HL-60 (cell line): ENCODE measurements at regions not wholly inside any gene's neighbourhood (a gene's known extent, or its start where the extent isn't known, plus 50 kb on each side); places are given as distances from the start of the nearest gene placed in this dataset.

ENCODE experiments used
- DNase-seq, 2 experiments: peaks; one replicate each; pipeline ENCODE4 v3.0.0-alpha.2; 2010 to 2020; ENCODE audit warnings: low read depth in 1 of 2, low spot score in 1 of 2
- H3K27ac ChIP-seq: fragments of 250-450 bp; sonication (Bioruptor Pico); replicated peaks from 2 replicates; pipeline ENCODE4 v1.5.1; 2020; ENCODE audit warnings: mild to moderate bottlenecking, moderate library complexity
- H3K27me3 ChIP-seq: fragments of 250-450 bp; sonication (Bioruptor Pico); 2 replicates; pipeline ENCODE4 v1.5.1; 2021; ENCODE audit warnings: mild to moderate bottlenecking, moderate library complexity; ENCODE audit not compliant: insufficient read depth, poor library complexity, severe bottlenecking
- H3K4me3 ChIP-seq: replicated peaks from 2 replicates; pipeline ENCODE4 v1.5.1; 2011; ENCODE audit warnings: mild to moderate bottlenecking, control low read depth, low read length; ENCODE audit not compliant: insufficient read depth
- GABPA ChIP-seq: IDR thresholded peaks from 2 replicates; pipeline ENCODE4 v1.6.1; 2012; ENCODE audit warnings: low read depth
- POLR2AphosphoS5 ChIP-seq: IDR thresholded peaks from 2 replicates; pipeline ENCODE4 v1.6.1; 2012; ENCODE audit warnings: low read depth
- SPI1 ChIP-seq: IDR thresholded peaks from 2 replicates; pipeline ENCODE4 v1.6.1; 2012; ENCODE audit warnings: low read depth, mild to moderate bottlenecking, borderline replicate concordance
- TF ChIP-seq, protein P1 (sequence below): IDR thresholded peaks from 2 replicates; pipeline ENCODE4 v1.6.1; 2012; ENCODE audit warnings: low read depth; ENCODE audit not compliant: insufficient replicate concordance
- TF ChIP-seq, protein P2 (sequence below): IDR thresholded peaks from one replicate; pipeline ENCODE4 v1.5.1; 2011; ENCODE audit warnings: low read length, control low read depth, inconsistent platforms; ENCODE audit not compliant: insufficient read depth

DNA sequence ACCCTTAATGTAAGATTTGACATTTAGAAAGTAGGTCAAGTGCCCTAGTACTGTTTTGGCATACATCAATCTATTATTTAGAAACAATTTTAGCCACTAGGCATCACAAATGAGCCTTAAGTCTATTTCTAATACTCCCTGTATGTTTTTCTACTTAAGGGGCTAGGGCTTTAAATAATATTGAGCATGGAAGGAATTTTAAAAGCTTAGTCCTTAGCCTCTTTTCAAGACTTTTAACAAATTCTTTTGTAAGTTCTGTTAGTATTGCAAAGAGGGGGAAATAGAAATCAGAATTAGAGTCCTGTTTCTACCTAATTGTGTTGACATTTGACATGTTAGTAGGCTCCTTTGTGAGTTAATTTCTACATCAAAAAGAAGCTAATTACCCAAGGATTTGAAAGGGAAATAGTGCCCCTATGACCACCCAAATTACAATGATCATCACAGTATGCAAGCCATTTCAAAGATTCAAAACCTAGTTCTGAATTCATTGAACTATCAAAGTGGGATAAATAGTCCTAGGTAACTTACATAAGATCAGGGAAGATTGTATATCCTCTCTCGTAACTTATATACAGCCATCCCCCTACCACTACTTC, 647.8 kb upstream of the ACO1 start:
- Histone ChIP-seq H3K27ac (no peak overlapping the region), H3K27me3 (no peaks in the 10 kb centered on the region), H3K4me3 (no peak overlapping the region)
- TF ChIP-seq, protein P1, sequence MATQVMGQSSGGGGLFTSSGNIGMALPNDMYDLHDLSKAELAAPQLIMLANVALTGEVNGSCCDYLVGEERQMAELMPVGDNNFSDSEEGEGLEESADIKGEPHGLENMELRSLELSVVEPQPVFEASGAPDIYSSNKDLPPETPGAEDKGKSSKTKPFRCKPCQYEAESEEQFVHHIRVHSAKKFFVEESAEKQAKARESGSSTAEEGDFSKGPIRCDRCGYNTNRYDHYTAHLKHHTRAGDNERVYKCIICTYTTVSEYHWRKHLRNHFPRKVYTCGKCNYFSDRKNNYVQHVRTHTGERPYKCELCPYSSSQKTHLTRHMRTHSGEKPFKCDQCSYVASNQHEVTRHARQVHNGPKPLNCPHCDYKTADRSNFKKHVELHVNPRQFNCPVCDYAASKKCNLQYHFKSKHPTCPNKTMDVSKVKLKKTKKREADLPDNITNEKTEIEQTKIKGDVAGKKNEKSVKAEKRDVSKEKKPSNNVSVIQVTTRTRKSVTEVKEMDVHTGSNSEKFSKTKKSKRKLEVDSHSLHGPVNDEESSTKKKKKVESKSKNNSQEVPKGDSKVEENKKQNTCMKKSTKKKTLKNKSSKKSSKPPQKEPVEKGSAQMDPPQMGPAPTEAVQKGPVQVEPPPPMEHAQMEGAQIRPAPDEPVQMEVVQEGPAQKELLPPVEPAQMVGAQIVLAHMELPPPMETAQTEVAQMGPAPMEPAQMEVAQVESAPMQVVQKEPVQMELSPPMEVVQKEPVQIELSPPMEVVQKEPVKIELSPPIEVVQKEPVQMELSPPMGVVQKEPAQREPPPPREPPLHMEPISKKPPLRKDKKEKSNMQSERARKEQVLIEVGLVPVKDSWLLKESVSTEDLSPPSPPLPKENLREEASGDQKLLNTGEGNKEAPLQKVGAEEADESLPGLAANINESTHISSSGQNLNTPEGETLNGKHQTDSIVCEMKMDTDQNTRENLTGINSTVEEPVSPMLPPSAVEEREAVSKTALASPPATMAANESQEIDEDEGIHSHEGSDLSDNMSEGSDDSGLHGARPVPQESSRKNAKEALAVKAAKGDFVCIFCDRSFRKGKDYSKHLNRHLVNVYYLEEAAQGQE: no peak
- TF ChIP-seq, protein P2, sequence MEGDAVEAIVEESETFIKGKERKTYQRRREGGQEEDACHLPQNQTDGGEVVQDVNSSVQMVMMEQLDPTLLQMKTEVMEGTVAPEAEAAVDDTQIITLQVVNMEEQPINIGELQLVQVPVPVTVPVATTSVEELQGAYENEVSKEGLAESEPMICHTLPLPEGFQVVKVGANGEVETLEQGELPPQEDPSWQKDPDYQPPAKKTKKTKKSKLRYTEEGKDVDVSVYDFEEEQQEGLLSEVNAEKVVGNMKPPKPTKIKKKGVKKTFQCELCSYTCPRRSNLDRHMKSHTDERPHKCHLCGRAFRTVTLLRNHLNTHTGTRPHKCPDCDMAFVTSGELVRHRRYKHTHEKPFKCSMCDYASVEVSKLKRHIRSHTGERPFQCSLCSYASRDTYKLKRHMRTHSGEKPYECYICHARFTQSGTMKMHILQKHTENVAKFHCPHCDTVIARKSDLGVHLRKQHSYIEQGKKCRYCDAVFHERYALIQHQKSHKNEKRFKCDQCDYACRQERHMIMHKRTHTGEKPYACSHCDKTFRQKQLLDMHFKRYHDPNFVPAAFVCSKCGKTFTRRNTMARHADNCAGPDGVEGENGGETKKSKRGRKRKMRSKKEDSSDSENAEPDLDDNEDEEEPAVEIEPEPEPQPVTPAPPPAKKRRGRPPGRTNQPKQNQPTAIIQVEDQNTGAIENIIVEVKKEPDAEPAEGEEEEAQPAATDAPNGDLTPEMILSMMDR: no peak
- TF ChIP-seq POLR2AphosphoS5: no peak
- DNase-seq: no peak

DNA sequence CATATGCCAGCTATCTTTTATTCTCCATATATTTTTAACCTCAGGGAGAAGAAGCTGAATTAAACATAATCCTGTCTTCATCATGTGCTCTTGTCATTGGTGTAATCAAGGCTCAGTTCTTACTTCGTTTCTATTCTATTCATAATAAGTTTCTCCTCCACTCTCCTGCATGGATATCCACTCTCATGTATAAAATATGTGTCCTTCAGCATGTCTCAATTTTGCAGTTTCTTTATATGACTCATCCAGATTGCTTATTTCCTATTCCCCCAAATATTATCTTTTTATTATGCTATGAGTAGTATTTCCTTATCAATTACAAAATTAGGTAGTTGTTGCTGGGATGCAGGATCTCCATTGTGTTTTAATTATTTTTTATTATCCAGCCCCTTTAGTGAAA, 643.7 kb upstream of the ACO1 start:
- Histone ChIP-seq H3K27me3 (no peaks in the 10 kb centered on the region), H3K27ac (no peak overlapping the region), H3K4me3 (no peak overlapping the region)
- TF ChIP-seq, protein P2: no peak
- TF ChIP-seq, protein P1: no peak
- TF ChIP-seq POLR2AphosphoS5 (no peak), GABPA (no peak), SPI1 (no peak)
- DNase-seq: no peak

DNA sequence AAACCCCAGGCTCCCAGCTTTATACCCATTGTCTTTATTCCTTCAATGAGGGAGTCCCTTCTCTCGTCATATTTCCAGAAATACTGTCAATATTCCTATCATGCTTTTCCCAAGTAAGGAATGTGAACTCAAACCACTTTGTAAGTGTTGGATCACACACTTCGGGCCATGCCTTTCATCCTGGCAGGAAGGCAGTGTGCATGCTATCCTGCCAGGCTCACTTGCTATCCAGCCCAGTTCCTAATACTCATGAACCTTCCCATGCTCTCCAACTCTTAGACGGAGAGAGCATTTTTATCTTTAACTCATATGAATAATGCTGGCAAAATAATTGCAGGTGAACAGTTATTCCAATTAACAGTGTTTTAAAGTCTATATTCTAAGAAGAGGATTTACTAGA, 639.9 kb upstream of the ACO1 start:
- TF ChIP-seq SPI1: no peak
- TF ChIP-seq GABPA: no peak
- TF ChIP-seq POLR2AphosphoS5: no peak
- TF ChIP-seq, protein P2: no peak
- TF ChIP-seq, protein P1: no peak

More for the DNA sequence above, 639.9 kb upstream of the ACO1 start:
- H3K4me3 ChIP-seq: no peak overlapping the region
- no peaks in the 10 kb centered on the region for H3K27me3 ChIP-seq
- H3K27ac ChIP-seq: no peak overlapping the region
- DNase-seq: no peak
